NCI-H187 (cell line): ENCODE measurements at regions not wholly inside any gene's neighbourhood (a gene's known extent, or its start where the extent isn't known, plus 50 kb on each side); places are given as distances from the start of the nearest gene placed in this dataset.

ENCODE experiments used
- DNase-seq, 2 experiments: peaks; one replicate each; lab custom pipeline; 2025; lab: John Stamatoyannopoulos, UW

GRCh38 chr10:10460451-10460850 lies 557.2 kb upstream of the CELF2 start:
- no peak for DNase-seq

GRCh38 chr10:10462151-10462941 lies 555.3 kb upstream of the CELF2 start:
- no peak for DNase-seq

GRCh38 chr10:10471758-10472157 lies 545.9 kb upstream of the CELF2 start:
- DNase-seq = no peak

GRCh38 chr10:10475812-10476211 lies 541.9 kb upstream of the CELF2 start:
- no peak for DNase-seq

- DNase-seq = no peak
Measured at GRCh38 chr10:10477844-10478243, 539.8 kb upstream of the CELF2 start.

GRCh38 chr10:10479465-10479864 lies 538.2 kb upstream of the CELF2 start:
- DNase-seq = no peak

GRCh38 chr10:10482613-10483012 lies 535.1 kb upstream of the CELF2 start:
- DNase-seq = no peak

- no peak for DNase-seq
Measured at GRCh38 chr10:10489076-10489475, 528.6 kb upstream of the CELF2 start.

- no peak for DNase-seq
Measured at GRCh38 chr10:10489805-10490571, 527.7 kb upstream of the CELF2 start.

GRCh38 chr10:10490581-10490980 lies 527.1 kb upstream of the CELF2 start:
- DNase-seq = no peak

- DNase-seq = no peak
Measured at GRCh38 chr10:10492420-10492819, 525.3 kb upstream of the CELF2 start.

- no peak for DNase-seq
Measured at GRCh38 chr10:10493833-10494232, 523.8 kb upstream of the CELF2 start.

- DNase-seq = no peak
Measured at GRCh38 chr10:10497245-10497644, 520.4 kb upstream of the CELF2 start.

GRCh38 chr10:10498781-10499180 lies 518.9 kb upstream of the CELF2 start:
- DNase-seq = no peak

GRCh38 chr10:10499839-10500238 lies 517.8 kb upstream of the CELF2 start:
- no peak for DNase-seq

GRCh38 chr10:10500937-10501336 lies 516.7 kb upstream of the CELF2 start:
- DNase-seq = no peak

- DNase-seq = no peak
Measured at GRCh38 chr10:10503772-10504171, 513.9 kb upstream of the CELF2 start.

- DNase-seq = no peak
Measured at GRCh38 chr10:10508211-10508610, 509.5 kb upstream of the CELF2 start.

- DNase-seq = no peak
Measured at GRCh38 chr10:10510179-10510578, 507.5 kb upstream of the CELF2 start.

GRCh38 chr10:10513067-10513466 lies 504.6 kb upstream of the CELF2 start:
- no peak for DNase-seq

GRCh38 chr10:10513898-10514297 lies 503.8 kb upstream of the CELF2 start:
- no peak for DNase-seq

GRCh38 chr10:10514797-10515196 lies 502.9 kb upstream of the CELF2 start:
- no peak for DNase-seq

- no peak for DNase-seq
Measured at GRCh38 chr10:10515479-10516204, 502.0 kb upstream of the CELF2 start.
